B cell (primary cell): ENCODE measurements at regions not wholly inside any gene's neighbourhood (a gene's known extent, or its start where the extent isn't known, plus 50 kb on each side); places are given as distances from the start of the nearest gene placed in this dataset.

Source experiments
- ATAC-seq: fragments of 200-7000 bp; cut with Tn5 transposase; one replicate; pipeline ENCODE4 v1.10.0; 2021; ENCODE audit warnings: low read depth, mild to moderate bottlenecking, moderate number of reproducible peaks, moderate library complexity
- CTCF ChIA-PET: fragments of 350-600 bp; sonication (Branson Sonifier 250); formaldehyde crosslinking; loops from one replicate; lab custom pipeline; 2021; ENCODE audit warnings: antibody characterized with exemption, inconsistent platforms; lab: Charles Lee
- POLR2A ChIA-PET: fragments of 350-600 bp; sonication (Branson Sonifier 250); formaldehyde crosslinking; loops from one replicate; lab custom pipeline; 2021; ENCODE audit warnings: antibody characterized with exemption; lab: Charles Lee
- DNase-seq: peaks from one replicate; pipeline ENCODE4 v3.0.0; 2013
- H2AFZ ChIP-seq: 2 replicates; pipeline ENCODE4 v1.6.1; 2012; ENCODE audit warnings: mild to moderate bottlenecking, low read depth, low read length; ENCODE audit not compliant: insufficient read depth, poor library complexity, severe bottlenecking
- H3K27ac ChIP-seq, 2 donors: 1 replicate in 1 of 2; 2 replicates in 1 of 2; pipeline ENCODE4 v1.5.1; 2012 to 2013; ENCODE audit warnings: low read length in 2 of 2, mild to moderate bottlenecking in 2 of 2, moderate library complexity in 1 of 2
- H3K27me3 ChIP-seq, 4 experiments: fragments of 200-600 bp in 1 of 4; sonication (generic) in 1 of 4; replicated peaks in 1 of 4; 1 replicate in 2 of 4; 2 replicates in 2 of 4; pipeline versions ENCODE4 v1.6.1 to v1.7.0; 2013 to 2016; ENCODE audit warnings: low read length in 3 of 4, mild to moderate bottlenecking in 2 of 4, mixed read lengths in 1 of 4, moderate library complexity in 1 of 4; ENCODE audit not compliant: insufficient read depth in 4 of 4, control insufficient read depth in 3 of 4; ENCODE audit errors: control extremely low read depth in 1 of 4
- H3K36me3 ChIP-seq, 2 experiments: replicated peaks in 1 of 2; 1 replicate in 1 of 2; 2 replicates in 1 of 2; pipeline versions ENCODE4 v1.6.1 to v1.7.1; 2013; ENCODE audit warnings: low read length in 1 of 2; ENCODE audit not compliant: insufficient read depth in 2 of 2, control insufficient read depth in 1 of 2; ENCODE audit errors: control extremely low read depth in 1 of 2, extremely low read depth in 1 of 2
- H3K4me1 ChIP-seq, 2 donors: fragments of 200-600 bp in 1 of 2; sonication (generic) in 1 of 2; 1 replicate in 1 of 2; 2 replicates in 1 of 2; pipeline versions ENCODE4 v1.5.1 to v1.6.1; 2013 to 2017; ENCODE audit warnings: low read length in 2 of 2; ENCODE audit not compliant: control insufficient read depth in 2 of 2, insufficient read depth in 2 of 2
- H3K4me2 ChIP-seq: replicated peaks from 2 replicates; pipeline ENCODE3; 2012; ENCODE audit warnings: mild to moderate bottlenecking, low read depth, low read length; ENCODE audit not compliant: poor library complexity, severe bottlenecking
- H3K4me3 ChIP-seq, 5 experiments: fragments of 200-600 bp in 1 of 5; sonication (generic) in 1 of 5; 1 replicate in 3 of 5; 2 replicates in 2 of 5; pipeline versions ENCODE4 v1.5.1 to v1.7.0; 2011 to 2016; ENCODE audit warnings: low read length in 4 of 5, mild to moderate bottlenecking in 4 of 5, low read depth in 2 of 5, control low read depth in 1 of 5, moderate library complexity in 1 of 5; ENCODE audit not compliant: insufficient read depth in 1 of 5; ENCODE audit errors: control extremely low read depth in 1 of 5, extremely low read depth in 1 of 5
- H3K79me2 ChIP-seq: fragments of 200-600 bp; sonication (generic); one replicate; pipeline ENCODE4 v1.6.0; 2016; ENCODE audit warnings: low read length; ENCODE audit not compliant: control insufficient read depth, insufficient read depth
- H3K9ac ChIP-seq: fragments of 200-600 bp; sonication (generic); 2 replicates; pipeline ENCODE4 v1.6.1; 2017; ENCODE audit warnings: mild to moderate bottlenecking, low read length, moderate library complexity
- H3K9me3 ChIP-seq, 3 donors: one replicate each; pipeline versions ENCODE4 v1.6.1 to v1.7.1; 2013; ENCODE audit warnings: low read length in 2 of 3; ENCODE audit not compliant: control insufficient read depth in 2 of 3, insufficient read depth in 1 of 3; ENCODE audit errors: control extremely low read depth in 1 of 3
- H4K20me1 ChIP-seq: 2 replicates; pipeline ENCODE4 v1.6.0; 2012; ENCODE audit warnings: mild to moderate bottlenecking, low read length; ENCODE audit not compliant: insufficient read depth, control insufficient read depth, poor library complexity, severe bottlenecking
- H3K27ac Mint-ChIP-seq: one replicate; pipeline ENCODE4 v1.8.0; 2021; ENCODE audit warnings: mixed read lengths
- H3K27me3 Mint-ChIP-seq: one replicate; pipeline ENCODE4 v1.8.0; 2021; ENCODE audit warnings: mixed read lengths
- H3K4me1 Mint-ChIP-seq: one replicate; pipeline ENCODE4 v1.8.0; 2021; ENCODE audit warnings: mixed read lengths
- H3K4me3 Mint-ChIP-seq: one replicate; pipeline ENCODE4 v1.8.0; 2021; ENCODE audit warnings: mixed read lengths
- H3K9me3 Mint-ChIP-seq: one replicate; pipeline ENCODE4 v1.8.0; 2022; ENCODE audit warnings: mixed read lengths; ENCODE audit not compliant: insufficient read depth
- CTCF ChIP-seq: fragments of 200-600 bp; IDR thresholded peaks from one replicate; pipeline ENCODE4 v1.8.0; 2022; ENCODE audit warnings: antibody characterized with exemption, mild to moderate bottlenecking
- EZH2 ChIP-seq: IDR thresholded peaks from 2 replicates; pipeline ENCODE4 v1.6.1; 2012; ENCODE audit warnings: borderline replicate concordance, low read depth, mild to moderate bottlenecking, moderate library complexity, low read length; ENCODE audit not compliant: insufficient read depth, poor library complexity, severe bottlenecking
- WGBS: methylation state at CpG from one replicate; pipeline ENCODE4 v1.1.5; 2013; ENCODE audit warnings: missing lambda C conversion rate; ENCODE audit not compliant: insufficient coverage; 5-methylcytosine and 5-hydroxymethylcytosine counted together
- intact Hi-C: fragments of 100-400 bp; cut with micrococcal nuclease; formaldehyde crosslinking; loops from one replicate; pipeline ENCODE4 v1.10.0; 2022

- ChIA-PET POLR2A (no interaction called here), CTCF (no interaction called here)
- DNase-seq, result no peak
- Histone ChIP-seq H4K20me1 (no peaks in the 10 kb centered on the region), H2AFZ (no peak overlapping the region), H3K36me3 (no peaks in the 10 kb centered on the region), H3K4me1 (no peaks in the 10 kb centered on the region), H3K9ac (no peak overlapping the region), H3K4me3 (no peak overlapping the region), H3K27me3 (peaks cover 0 to 4% (median 0%) of the 10 kb centered on the region in 4 experiments), H3K9me3 (peaks cover 0 to 3% (median 0%) of the 10 kb centered on the region in 3 donors), H3K79me2 (no peaks in the 10 kb centered on the region), H3K4me2 (no peak overlapping the region), H3K27ac (no peak overlapping the region)
- no peak for ATAC-seq
- Mint-ChIP-seq H3K27me3 (peaks cover 9% of the 10 kb centered on the region), H3K27ac (no peak overlapping the region), H3K4me3 (no peak overlapping the region), H3K9me3 (no peaks in the 10 kb centered on the region), H3K4me1 (no peaks in the 10 kb centered on the region)
- intact Hi-C loops, result no loop called here
- WGBS, result 81% methylated on average over 11 of the region's 11 CpGs
- no peak for TF ChIP-seq EZH2
- no peak for TF ChIP-seq CTCF
These were observed 50.5 kb upstream of the COL5A1 start for GRCh38 chr9:134591082-134591571.

GRCh38 chr9:134591573-134591981, 50.0 kb upstream of the COL5A1 start:
- intact Hi-C loops, result no loop called here
- WGBS, result 96% methylated on average over 4 of the region's 5 CpGs
- TF ChIP-seq EZH2 (no peak), CTCF (no peak)
- ChIA-PET CTCF (no interaction called here), POLR2A (no interaction called here)
- H3K9me3 Mint-ChIP-seq, result no peaks in the 10 kb centered on the region
- no peaks in the 10 kb centered on the region for H3K36me3 ChIP-seq
- H3K27me3 Mint-ChIP-seq, result peaks cover 9% of the 10 kb centered on the region
- no peaks in the 10 kb centered on the region for H3K4me1 ChIP-seq
- H3K79me2 ChIP-seq, result no peaks in the 10 kb centered on the region
- H3K4me3 Mint-ChIP-seq, result no peak overlapping the region
- H3K9ac ChIP-seq, result no peak overlapping the region
- H3K9me3 ChIP-seq, result peaks cover 0 to 3% (median 0%) of the 10 kb centered on the region in 3 donors
- H3K27me3 ChIP-seq, result peaks cover 0 to 4% (median 0%) of the 10 kb centered on the region in 4 experiments
- H2AFZ ChIP-seq, result no peak overlapping the region
- DNase-seq (no peak), ATAC-seq (no peak)
- no peak overlapping the region for H3K4me3 ChIP-seq
- no peak overlapping the region for H3K27ac ChIP-seq
- no peaks in the 10 kb centered on the region for H4K20me1 ChIP-seq
- no peak overlapping the region for H3K4me2 ChIP-seq
- no peaks in the 10 kb centered on the region for H3K4me1 Mint-ChIP-seq
- H3K27ac Mint-ChIP-seq, result no peak overlapping the region
